Activated T-helper 17 cell treated with anti-CD3 and anti-CD28 coated beads, Interleukin-2, amount 50 U/mL, for 72 hours (primary cell): ENCODE measurements at regions not wholly inside any gene's neighbourhood (a gene's known extent, or its start where the extent isn't known, plus 50 kb on each side); places are given as distances from the start of the nearest gene placed in this dataset.
A peak's percentile ranks its signal among the peaks of the same experiment; 100 is the strongest.

Experiments
- ATAC-seq: fragments of 150-1000 bp; cut with Tn5 transposase; replicated peaks from 2 replicates; pipeline ENCODE4 v1.10.0; 2021; ENCODE audit warnings: mild to moderate bottlenecking, moderate library complexity
- H3K27ac Mint-ChIP-seq: one replicate; pipeline ENCODE4 v1.8.0; 2022; ENCODE audit warnings: mixed read lengths
- H3K27me3 Mint-ChIP-seq: one replicate; pipeline ENCODE4 v1.8.0; 2022; ENCODE audit warnings: mixed read lengths
- H3K36me3 Mint-ChIP-seq: one replicate; pipeline ENCODE4 v1.8.0; 2022; ENCODE audit warnings: low read depth, mild to moderate bottlenecking, mixed read lengths
- H3K4me1 Mint-ChIP-seq: one replicate; pipeline ENCODE4 v1.8.0; 2022; ENCODE audit warnings: mixed read lengths
- H3K4me3 Mint-ChIP-seq: one replicate; pipeline ENCODE4 v1.8.0; 2022; ENCODE audit warnings: mild to moderate bottlenecking, mixed read lengths
- H3K9me3 Mint-ChIP-seq: one replicate; pipeline ENCODE4 v1.8.0; 2022; ENCODE audit warnings: mixed read lengths

- no peaks in the 10 kb centered on the region for H3K4me1 Mint-ChIP-seq
- H3K27me3 Mint-ChIP-seq = peaks cover 28% of the 10 kb centered on the region
- no peaks in the 10 kb centered on the region for H3K9me3 Mint-ChIP-seq
- no peaks in the 10 kb centered on the region for H3K36me3 Mint-ChIP-seq
- no peak overlapping the region for H3K27ac Mint-ChIP-seq
- no peak overlapping the region for H3K4me3 Mint-ChIP-seq
- ATAC-seq = no peak
Observed at GRCh38 chr9:90948156-90948555, 146.5 kb downstream of the SYK start.

GRCh38 chr9:90950600-90950999, 149.0 kb downstream of the SYK start:
- Mint-ChIP-seq H3K27me3 (peaks cover 34% of the 10 kb centered on the region), H3K36me3 (no peaks in the 10 kb centered on the region), H3K27ac (no peak overlapping the region), H3K9me3 (no peaks in the 10 kb centered on the region), H3K4me3 (no peak overlapping the region), H3K4me1 (no peaks in the 10 kb centered on the region)
- no peak for ATAC-seq

- Mint-ChIP-seq H3K4me3 (no peak overlapping the region), H3K27ac (no peak overlapping the region), H3K27me3 (peaks cover 29% of the 10 kb centered on the region), H3K4me1 (no peaks in the 10 kb centered on the region), H3K36me3 (no peaks in the 10 kb centered on the region), H3K9me3 (no peaks in the 10 kb centered on the region)
- no peak for ATAC-seq
Observed at GRCh38 chr9:90953200-90953599, 151.6 kb downstream of the SYK start.

- Mint-ChIP-seq H3K4me3 (no peak overlapping the region), H3K27me3 (peaks cover 29% of the 10 kb centered on the region), H3K4me1 (no peaks in the 10 kb centered on the region), H3K27ac (no peak overlapping the region), H3K9me3 (no peaks in the 10 kb centered on the region), H3K36me3 (no peaks in the 10 kb centered on the region)
- no peak for ATAC-seq
Observed at GRCh38 chr9:90953805-90954204, 152.2 kb downstream of the SYK start.

- Mint-ChIP-seq H3K27ac (no peak overlapping the region), H3K4me1 (no peaks in the 10 kb centered on the region), H3K27me3 (peaks cover 20% of the 10 kb centered on the region), H3K9me3 (no peaks in the 10 kb centered on the region), H3K36me3 (no peaks in the 10 kb centered on the region), H3K4me3 (no peak overlapping the region)
- ATAC-seq = no peak
Observed at GRCh38 chr9:90956026-90956810, 154.6 kb downstream of the SYK start.

- Mint-ChIP-seq H3K9me3 (no peaks in the 10 kb centered on the region), H3K4me1 (no peaks in the 10 kb centered on the region), H3K27ac (no peak overlapping the region), H3K4me3 (no peak overlapping the region), H3K36me3 (no peaks in the 10 kb centered on the region), H3K27me3 (peaks cover 31% of the 10 kb centered on the region)
- no peak for ATAC-seq
Observed at GRCh38 chr9:90958328-90958727, 156.7 kb downstream of the SYK start.

GRCh38 chr9:90960941-90961340, 159.3 kb downstream of the SYK start:
- no peak for ATAC-seq
- Mint-ChIP-seq H3K36me3 (no peaks in the 10 kb centered on the region), H3K27me3 (peaks cover 38% of the 10 kb centered on the region), H3K9me3 (no peaks in the 10 kb centered on the region), H3K4me1 (peaks cover 12% of the 10 kb centered on the region), H3K4me3 (no peak overlapping the region), H3K27ac (no peak overlapping the region)

- H3K4me3 Mint-ChIP-seq = no peak overlapping the region
- no peak for ATAC-seq
- peaks cover 37% of the 10 kb centered on the region for H3K27me3 Mint-ChIP-seq
- H3K4me1 Mint-ChIP-seq = peaks cover 16% of the 10 kb centered on the region
- H3K27ac Mint-ChIP-seq = no peak overlapping the region
- no peaks in the 10 kb centered on the region for H3K36me3 Mint-ChIP-seq
- no peaks in the 10 kb centered on the region for H3K9me3 Mint-ChIP-seq
Observed at GRCh38 chr9:90961375-90961774, 159.8 kb downstream of the SYK start.

- no peaks in the 10 kb centered on the region for H3K36me3 Mint-ChIP-seq
- peak overlapping the region; percentile 29 for H3K4me3 Mint-ChIP-seq
- peak; percentile 53 for ATAC-seq
- H3K27ac Mint-ChIP-seq = no peak overlapping the region
- peaks cover 28% of the 10 kb centered on the region for H3K4me1 Mint-ChIP-seq
- no peaks in the 10 kb centered on the region for H3K9me3 Mint-ChIP-seq
- peaks cover 43% of the 10 kb centered on the region for H3K27me3 Mint-ChIP-seq
Observed at GRCh38 chr9:90964101-90965020, 162.7 kb downstream of the SYK start.

GRCh38 chr9:90965226-90966030, 163.8 kb downstream of the SYK start:
- peak; percentile 15 for ATAC-seq
- H3K27me3 Mint-ChIP-seq = peaks cover 43% of the 10 kb centered on the region
- no peak overlapping the region for H3K27ac Mint-ChIP-seq
- H3K36me3 Mint-ChIP-seq = no peaks in the 10 kb centered on the region
- H3K9me3 Mint-ChIP-seq = no peaks in the 10 kb centered on the region
- peaks cover 28% of the 10 kb centered on the region for H3K4me1 Mint-ChIP-seq
- peak overlapping the region; percentile 29 for H3K4me3 Mint-ChIP-seq

- H3K36me3 Mint-ChIP-seq = no peaks in the 10 kb centered on the region
- H3K27ac Mint-ChIP-seq = no peak overlapping the region
- no peak for ATAC-seq
- peaks cover 43% of the 10 kb centered on the region for H3K27me3 Mint-ChIP-seq
- no peaks in the 10 kb centered on the region for H3K9me3 Mint-ChIP-seq
- peak overlapping the region; percentile 36 for H3K4me3 Mint-ChIP-seq
- H3K4me1 Mint-ChIP-seq = peaks cover 28% of the 10 kb centered on the region
Observed at GRCh38 chr9:90966031-90966290, 164.3 kb downstream of the SYK start.

GRCh38 chr9:90966480-90967144, 165.0 kb downstream of the SYK start:
- Mint-ChIP-seq H3K27me3 (peaks cover 43% of the 10 kb centered on the region), H3K4me3 (peak overlapping the region; percentile 36), H3K27ac (peak overlapping the region; percentile 84), H3K9me3 (no peaks in the 10 kb centered on the region), H3K4me1 (peaks cover 28% of the 10 kb centered on the region), H3K36me3 (no peaks in the 10 kb centered on the region)
- peak; percentile 86 for ATAC-seq

- no peak for ATAC-seq
Observed at GRCh38 chr9:90967145-90967538, 165.5 kb downstream of the SYK start.

GRCh38 chr9:90969021-90969675, 167.5 kb downstream of the SYK start:
- peaks cover 24% of the 10 kb centered on the region for H3K27me3 Mint-ChIP-seq
- H3K9me3 Mint-ChIP-seq = no peaks in the 10 kb centered on the region
- no peak for ATAC-seq
- H3K4me1 Mint-ChIP-seq = peaks cover 28% of the 10 kb centered on the region
- H3K4me3 Mint-ChIP-seq = no peak overlapping the region
- no peaks in the 10 kb centered on the region for H3K36me3 Mint-ChIP-seq
- no peak overlapping the region for H3K27ac Mint-ChIP-seq

More at GRCh38 chr9:90967145-90967538, 165.5 kb downstream of the SYK start:
- Mint-ChIP-seq H3K27me3 (peaks cover 38% of the 10 kb centered on the region), H3K4me3 (peak overlapping the region; percentile 36), H3K36me3 (no peaks in the 10 kb centered on the region), H3K27ac (peak overlapping the region; percentile 84), H3K9me3 (no peaks in the 10 kb centered on the region), H3K4me1 (peaks cover 28% of the 10 kb centered on the region)
